GM04504 (cell line): ENCODE measurements at regions not wholly inside any gene's neighbourhood (a gene's known extent, or its start where the extent isn't known, plus 50 kb on each side); places are given as distances from the start of the nearest gene placed in this dataset.
A peak's percentile ranks its signal among the peaks of the same experiment; 100 is the strongest.

Experiments
- DNase-seq: peaks from one replicate; pipeline ENCODE4 v3.0.0-alpha.2; 2012; ENCODE audit warnings: low read depth

- DNase-seq, result no peak
Measured at GRCh38 chr2:9681427-9681817, 50.6 kb upstream of the YWHAQ start.

GRCh38 chr2:9685637-9686036 lies 54.8 kb upstream of the YWHAQ start:
- no peak for DNase-seq

- no peak for DNase-seq
Measured at GRCh38 chr2:9686061-9686460, 55.3 kb upstream of the YWHAQ start.

GRCh38 chr2:9690252-9690651 lies 59.5 kb upstream of the YWHAQ start:
- no peak for DNase-seq

- DNase-seq, result no peak
Measured at GRCh38 chr2:9690716-9691498, 60.1 kb upstream of the YWHAQ start.

DNA sequence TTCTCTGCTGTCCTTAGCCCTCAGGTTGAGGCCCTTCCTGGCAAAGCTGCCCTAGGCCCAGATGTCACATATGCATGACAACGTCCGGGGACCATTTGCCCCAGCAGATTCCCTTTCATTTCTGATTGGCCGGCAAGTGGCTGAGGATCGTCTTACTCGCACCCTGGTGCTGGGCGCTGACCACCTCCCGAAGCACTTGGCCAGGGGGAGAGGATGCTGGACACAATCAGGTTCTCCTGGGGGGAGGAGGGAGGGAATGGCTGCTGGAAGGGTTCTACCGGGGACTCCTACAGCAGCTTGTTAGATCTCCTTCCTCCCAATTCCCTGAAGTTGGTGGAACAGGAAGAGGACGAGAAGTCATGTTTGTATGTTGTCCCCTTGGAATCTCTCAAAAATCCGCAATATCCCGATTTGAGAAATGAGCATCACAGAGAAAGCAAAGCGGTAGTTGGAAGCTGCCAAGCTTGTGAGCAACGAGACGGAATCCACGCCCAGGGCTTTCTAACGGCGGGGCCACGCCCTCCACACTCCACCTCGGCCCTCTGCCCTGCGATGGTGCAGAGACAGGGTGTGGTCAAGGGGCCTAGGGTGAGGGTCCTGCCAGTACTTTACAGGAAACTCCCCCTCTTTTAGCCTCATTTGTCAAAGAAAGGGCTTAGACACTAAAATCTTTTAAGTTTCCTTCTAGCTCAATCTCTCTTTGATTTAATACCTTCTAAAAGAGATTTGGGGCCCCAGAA lies 61.8 kb upstream of the YWHAQ start:
- no peak for DNase-seq

DNA sequence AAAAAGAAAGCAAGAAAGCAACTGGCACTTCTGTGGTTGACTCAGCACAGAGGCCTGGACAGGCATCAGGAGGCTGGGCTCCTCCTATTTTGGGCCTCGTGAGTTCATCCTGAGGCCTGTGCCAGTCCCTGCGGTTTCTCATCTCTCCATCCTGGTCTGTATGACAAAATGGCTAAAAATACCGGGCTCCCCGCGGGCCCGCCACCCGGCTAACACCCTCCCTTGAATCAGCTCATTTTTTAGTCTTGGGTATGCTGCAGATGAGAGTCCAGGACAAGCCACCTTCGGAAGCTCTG lies 62.3 kb upstream of the YWHAQ start:
- DNase-seq, result peak; percentile 68

- no peak for DNase-seq
Measured at GRCh38 chr2:9693646-9694045, 62.8 kb upstream of the YWHAQ start.

DNA sequence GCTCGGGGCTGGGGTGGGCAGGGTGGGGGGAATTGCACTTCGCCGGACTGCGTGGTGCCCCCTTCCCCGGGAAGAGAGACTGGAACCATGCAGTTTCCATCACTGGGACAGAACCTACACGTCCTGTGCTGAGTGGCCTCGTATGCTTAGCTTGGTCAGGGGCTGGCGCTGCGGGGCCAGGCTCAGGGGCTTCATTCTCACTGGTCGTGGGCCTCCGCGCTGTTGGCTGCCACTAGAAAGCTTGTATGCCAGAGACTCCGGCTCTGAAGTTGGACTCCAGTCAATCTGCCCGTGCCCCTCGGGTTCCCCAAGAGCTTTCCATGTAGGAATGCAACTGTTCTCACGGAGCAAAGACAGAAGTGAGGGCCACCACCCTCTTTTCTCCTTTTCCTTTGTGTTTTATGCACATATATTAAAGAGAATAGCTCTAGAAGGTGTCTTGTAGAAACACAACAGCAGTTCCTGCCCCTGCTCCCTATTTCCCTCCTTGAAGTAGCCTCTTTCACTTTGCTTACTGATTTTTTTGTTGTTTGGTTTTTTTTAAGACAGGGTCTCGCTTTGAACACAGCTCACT lies 64.0 kb upstream of the YWHAQ start:
- DNase-seq, result no peak

DNA sequence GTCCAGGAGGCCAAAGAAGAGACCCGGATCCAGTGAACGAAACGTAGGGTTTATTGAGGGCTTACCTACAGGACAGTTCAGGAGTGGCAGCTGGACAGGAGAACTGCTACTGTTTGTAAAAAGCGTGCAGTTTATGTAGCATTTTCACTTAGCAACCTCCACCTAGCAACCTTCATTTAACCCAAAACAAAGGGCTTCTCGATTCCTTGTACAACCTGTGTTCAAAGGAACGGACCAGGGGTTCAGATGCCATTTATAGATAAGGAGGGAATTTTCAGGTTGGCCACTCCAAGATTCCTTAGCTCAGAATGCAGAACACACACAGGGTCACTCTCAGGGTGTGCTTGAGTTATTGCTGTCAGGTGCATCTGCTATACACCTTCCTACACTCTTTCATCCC lies 65.1 kb upstream of the YWHAQ start:
- DNase-seq, result no peak

GRCh38 chr2:9696731-9697130 lies 65.9 kb upstream of the YWHAQ start:
- DNase-seq, result no peak

- no peak for DNase-seq
Measured at GRCh38 chr2:9697909-9698308, 67.1 kb upstream of the YWHAQ start.

- DNase-seq, result peak; percentile 57
Measured at GRCh38 chr2:9699139-9700108, 68.6 kb upstream of the YWHAQ start.

GRCh38 chr2:9700109-9700495 lies 69.3 kb upstream of the YWHAQ start:
- no peak for DNase-seq

GRCh38 chr2:9702604-9703084 lies 71.8 kb upstream of the YWHAQ start:
- no peak for DNase-seq

- DNase-seq, result peak; percentile 94
Measured at GRCh38 chr2:9703085-9703678, 72.4 kb upstream of the YWHAQ start.

DNA sequence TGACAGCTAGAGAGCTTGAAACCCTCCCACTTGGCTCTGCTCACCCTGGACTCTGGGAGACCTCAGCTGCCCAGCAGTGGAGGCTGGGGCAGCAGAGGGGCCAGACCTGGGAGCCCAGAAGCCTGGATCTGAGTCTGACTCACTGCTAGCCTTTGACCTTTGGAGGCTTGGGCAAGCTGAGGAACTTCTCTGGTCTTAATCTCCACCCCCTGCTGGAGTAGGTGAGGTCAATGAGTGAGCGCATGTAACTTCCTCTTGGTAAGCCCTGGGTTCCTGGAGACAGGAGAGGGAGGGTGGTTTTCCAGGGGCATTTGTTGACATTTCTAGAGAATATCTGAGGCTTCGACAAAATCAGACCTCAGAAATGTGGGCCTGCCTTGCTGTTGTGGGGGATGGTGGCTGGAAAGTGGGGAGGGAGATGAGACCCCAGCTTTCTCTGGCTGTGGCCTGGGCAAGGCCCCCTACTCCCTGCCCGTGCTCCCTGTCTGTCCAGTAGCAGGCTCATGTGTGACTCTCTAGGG lies 73.0 kb upstream of the YWHAQ start:
- DNase-seq, result peak; percentile 56

- no peak for DNase-seq
Measured at GRCh38 chr2:9704600-9704999, 73.8 kb upstream of the YWHAQ start.

DNA sequence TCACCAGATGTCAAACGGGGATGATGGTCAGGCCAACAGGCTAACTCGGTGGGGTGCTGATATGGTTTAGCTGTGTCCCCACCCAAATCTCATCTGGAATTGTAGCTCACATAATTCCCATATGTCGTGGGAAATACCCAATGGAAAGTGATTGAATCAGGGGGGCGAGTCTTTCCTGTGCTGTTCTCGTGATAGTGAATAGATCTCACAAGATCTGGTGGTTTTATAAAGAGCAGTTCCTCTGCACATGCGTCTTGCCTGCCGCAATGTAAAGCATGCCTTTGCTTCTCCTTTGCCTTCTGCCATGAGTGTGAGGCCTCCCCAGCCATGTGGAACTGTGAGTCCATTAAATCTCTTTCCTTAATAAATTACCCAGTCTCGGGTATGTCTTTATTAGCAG lies 74.4 kb upstream of the YWHAQ start:
- no peak for DNase-seq

DNA sequence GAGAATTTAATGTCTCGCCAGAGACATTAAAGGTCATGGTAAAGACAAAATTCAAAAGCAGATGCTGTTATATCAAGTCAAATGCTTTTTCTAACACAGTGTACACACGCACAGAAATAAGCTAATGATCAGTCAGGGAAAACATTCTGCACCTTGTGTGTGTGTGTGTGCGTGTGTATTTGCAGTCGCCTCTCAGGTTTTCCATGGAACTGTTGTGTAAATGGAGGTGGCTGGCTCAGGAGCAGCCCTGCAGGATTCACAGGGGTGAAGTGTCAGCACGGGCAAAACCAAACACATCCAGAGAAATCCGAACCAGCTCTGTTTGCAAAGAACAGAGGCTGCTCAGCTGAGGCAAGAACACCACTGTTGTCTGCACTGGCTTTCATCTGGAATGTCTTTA lies 76.2 kb upstream of the YWHAQ start:
- DNase-seq, result no peak

GRCh38 chr2:9707611-9708160 lies 76.9 kb upstream of the YWHAQ start:
- DNase-seq, result no peak
